Stomach smooth muscle (tissue), 2 donors: ENCODE measurements at regions not wholly inside any gene's neighbourhood (a gene's known extent, or its start where the extent isn't known, plus 50 kb on each side); places are given as distances from the start of the nearest gene placed in this dataset.

Experiments
- H3K27ac ChIP-seq: one replicate; pipeline ENCODE4 v1.7.0; 2013; ENCODE audit warnings: mild to moderate bottlenecking, low read length, inconsistent platforms
- H3K27me3 ChIP-seq, 2 donors: one replicate each; pipeline ENCODE4 v1.7.0; 2013; ENCODE audit warnings: low read length in 2 of 2; ENCODE audit not compliant: insufficient read depth in 2 of 2, control insufficient read depth in 1 of 2
- H3K36me3 ChIP-seq, 2 donors: one replicate each; pipeline ENCODE4 v1.7.0; 2013; ENCODE audit warnings: low read length in 2 of 2; ENCODE audit not compliant: control insufficient read depth in 2 of 2, insufficient read depth in 2 of 2
- H3K4me1 ChIP-seq: one replicate; pipeline ENCODE4 v1.7.0; 2013; ENCODE audit warnings: low read length; ENCODE audit not compliant: control insufficient read depth, insufficient read depth
- H3K4me3 ChIP-seq, 2 donors: one replicate each; pipeline ENCODE4 v1.7.0; 2013; ENCODE audit warnings: low read length in 2 of 2
- H3K9ac ChIP-seq, 2 donors: one replicate each; pipeline ENCODE4 v1.7.0; 2013; ENCODE audit warnings: low read length in 2 of 2, mild to moderate bottlenecking in 1 of 2
- H3K9me3 ChIP-seq, 2 donors: one replicate each; pipeline ENCODE4 v1.7.0; 2013; ENCODE audit warnings: low read length in 2 of 2; ENCODE audit not compliant: control insufficient read depth in 2 of 2
- donor health status: healthy.
- donor health status: Pancreatic carcinoma.

GRCh38 chr2:120469426-120469825 lies 123.5 kb downstream of the INHBB start:
- H3K27ac ChIP-seq: no peak overlapping the region
- peaks cover 5 to 16% of the 10 kb centered on the region in 2 donors for H3K9me3 ChIP-seq
- no peak overlapping the region for H3K4me3 ChIP-seq
- no peaks in the 10 kb centered on the region for H3K36me3 ChIP-seq
- H3K27me3 ChIP-seq: no peaks in the 10 kb centered on the region
- no peak overlapping the region for H3K9ac ChIP-seq
- H3K4me1 ChIP-seq: peaks cover 11% of the 10 kb centered on the region

GRCh38 chr2:120470041-120470965 lies 124.4 kb downstream of the INHBB start:
- Histone ChIP-seq H3K27ac (peak overlapping the region; percentile 31), H3K36me3 (no peaks in the 10 kb centered on the region), H3K9ac (no peak overlapping the region), H3K9me3 (peaks cover 5 to 16% of the 10 kb centered on the region in 2 donors), H3K4me3 (no peak overlapping the region), H3K4me1 (peaks cover 11% of the 10 kb centered on the region), H3K27me3 (no peaks in the 10 kb centered on the region)

- Histone ChIP-seq H3K4me1 (peaks cover 11% of the 10 kb centered on the region), H3K9me3 (peaks cover 5 to 16% of the 10 kb centered on the region in 2 donors), H3K27ac (peak overlapping the region; percentile 31)
Observed at GRCh38 chr2:120471166-120471565, 125.2 kb downstream of the INHBB start.

GRCh38 chr2:120472031-120472430 lies 126.1 kb downstream of the INHBB start:
- Histone ChIP-seq H3K4me1 (peaks cover 11% of the 10 kb centered on the region), H3K9ac (no peak overlapping the region), H3K27ac (no peak overlapping the region), H3K9me3 (peaks cover 5 to 16% of the 10 kb centered on the region in 2 donors), H3K27me3 (no peaks in the 10 kb centered on the region), H3K36me3 (no peaks in the 10 kb centered on the region), H3K4me3 (no peak overlapping the region)

More at GRCh38 chr2:120471166-120471565, 125.2 kb downstream of the INHBB start:
- H3K4me3 ChIP-seq: no peak overlapping the region
- H3K27me3 ChIP-seq: no peaks in the 10 kb centered on the region
- H3K9ac ChIP-seq: no peak overlapping the region
- H3K36me3 ChIP-seq: no peaks in the 10 kb centered on the region

GRCh38 chr2:120472891-120473309 lies 127.0 kb downstream of the INHBB start:
- Histone ChIP-seq H3K36me3 (no peaks in the 10 kb centered on the region), H3K9me3 (peaks cover 5 to 16% of the 10 kb centered on the region in 2 donors), H3K4me1 (peaks cover 11% of the 10 kb centered on the region), H3K4me3 (no peak overlapping the region), H3K27ac (no peak overlapping the region), H3K27me3 (no peaks in the 10 kb centered on the region), H3K9ac (no peak overlapping the region)

GRCh38 chr2:120473522-120474271 lies 127.8 kb downstream of the INHBB start:
- H3K4me1 ChIP-seq: peaks cover 11% of the 10 kb centered on the region
- no peak overlapping the region for H3K4me3 ChIP-seq
- no peak overlapping the region for H3K9ac ChIP-seq
- H3K9me3 ChIP-seq: peaks cover 5 to 16% of the 10 kb centered on the region in 2 donors
- no peaks in the 10 kb centered on the region for H3K27me3 ChIP-seq
- H3K27ac ChIP-seq: no peak overlapping the region
- H3K36me3 ChIP-seq: no peaks in the 10 kb centered on the region

- Histone ChIP-seq H3K27me3 (no peaks in the 10 kb centered on the region), H3K4me1 (peaks cover 11% of the 10 kb centered on the region), H3K27ac (no peak overlapping the region), H3K4me3 (no peak overlapping the region), H3K9me3 (peaks cover 5 to 16% of the 10 kb centered on the region in 2 donors), H3K36me3 (no peaks in the 10 kb centered on the region), H3K9ac (no peak overlapping the region)
Observed at GRCh38 chr2:120474486-120474885, 128.6 kb downstream of the INHBB start.

GRCh38 chr2:120476141-120476540 lies 130.2 kb downstream of the INHBB start:
- no peaks in the 10 kb centered on the region for H3K27me3 ChIP-seq
- H3K9me3 ChIP-seq: peaks cover 5 to 16% of the 10 kb centered on the region in 2 donors
- no peaks in the 10 kb centered on the region for H3K4me1 ChIP-seq
- H3K36me3 ChIP-seq: no peaks in the 10 kb centered on the region
- no peak overlapping the region for H3K27ac ChIP-seq
- H3K4me3 ChIP-seq: no peak overlapping the region
- no peak overlapping the region for H3K9ac ChIP-seq

GRCh38 chr2:120477198-120477597 lies 131.3 kb downstream of the INHBB start:
- Histone ChIP-seq H3K9me3 (peaks cover 0 to 10% of the 10 kb centered on the region in 2 donors), H3K4me1 (no peaks in the 10 kb centered on the region), H3K27me3 (no peaks in the 10 kb centered on the region), H3K9ac (no peak overlapping the region), H3K27ac (no peak overlapping the region), H3K4me3 (no peak overlapping the region), H3K36me3 (no peaks in the 10 kb centered on the region)

- H3K9me3 ChIP-seq: peaks cover 0 to 4% of the 10 kb centered on the region in 2 donors
- H3K36me3 ChIP-seq: no peaks in the 10 kb centered on the region
- H3K27ac ChIP-seq: no peak overlapping the region
- no peaks in the 10 kb centered on the region for H3K4me1 ChIP-seq
- no peaks in the 10 kb centered on the region for H3K27me3 ChIP-seq
- no peak overlapping the region for H3K9ac ChIP-seq
- no peak overlapping the region for H3K4me3 ChIP-seq
Observed at GRCh38 chr2:120477831-120478481, 132.0 kb downstream of the INHBB start.
